GM18508 (cell line): ENCODE measurements at regions not wholly inside any gene's neighbourhood (a gene's known extent, or its start where the extent isn't known, plus 50 kb on each side); places are given as distances from the start of the nearest gene placed in this dataset.
"Not testable (repeated sequence)": the region's sequence is repeated elsewhere in the genome, so short reads cannot be mapped to it uniquely, and the experiment has no call there.

Source experiments
- ATAC-seq: cut with Tn5 transposase; IDR thresholded peaks from one replicate; pipeline ENCODE4 v1.9.1; 2021; ENCODE audit warnings: moderate number of reproducible peaks; ENCODE audit not compliant: insufficient read depth, unreplicated experiment

DNA sequence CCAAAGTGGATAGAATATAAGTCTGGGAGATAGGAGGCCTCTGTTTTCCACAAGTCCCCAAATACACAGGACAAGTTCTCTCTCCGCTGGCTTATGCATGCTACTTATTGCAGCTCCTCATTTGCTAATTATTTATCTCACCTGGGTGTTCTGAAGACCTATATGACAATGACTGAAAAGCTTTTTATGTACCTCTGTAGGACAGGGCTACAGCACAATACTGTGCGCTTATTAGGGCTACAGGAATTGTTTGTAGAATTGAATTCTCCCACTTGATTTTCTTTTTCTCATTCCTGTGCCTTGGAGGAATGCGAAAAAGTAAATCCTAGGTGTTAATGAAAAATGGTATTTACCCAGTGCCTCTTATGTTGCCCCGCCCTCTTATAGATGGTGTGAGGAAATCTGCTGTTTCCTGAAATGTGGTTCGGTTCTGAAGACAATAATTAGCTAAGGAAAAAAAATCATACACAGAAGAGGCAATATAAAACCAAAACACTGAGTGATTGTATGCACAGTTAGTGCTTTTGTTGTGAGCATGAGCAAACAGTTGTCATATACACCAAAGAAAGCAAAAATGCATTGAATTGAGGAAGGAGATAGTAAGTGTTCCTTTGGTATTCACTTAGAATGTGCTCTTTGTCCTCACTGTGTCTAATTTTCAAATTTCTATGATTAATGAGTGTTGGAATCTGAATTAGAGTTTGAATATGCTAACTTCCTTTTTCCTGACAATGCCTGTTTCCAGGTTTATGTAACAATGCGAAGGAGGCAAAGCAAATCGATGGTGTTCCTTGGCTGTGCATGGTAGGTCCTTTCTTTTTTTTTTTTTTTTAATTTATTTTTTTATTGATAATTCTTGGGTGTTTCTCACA is 78.7 kb upstream of the PNPT1 start:
- no peak for ATAC-seq

DNA sequence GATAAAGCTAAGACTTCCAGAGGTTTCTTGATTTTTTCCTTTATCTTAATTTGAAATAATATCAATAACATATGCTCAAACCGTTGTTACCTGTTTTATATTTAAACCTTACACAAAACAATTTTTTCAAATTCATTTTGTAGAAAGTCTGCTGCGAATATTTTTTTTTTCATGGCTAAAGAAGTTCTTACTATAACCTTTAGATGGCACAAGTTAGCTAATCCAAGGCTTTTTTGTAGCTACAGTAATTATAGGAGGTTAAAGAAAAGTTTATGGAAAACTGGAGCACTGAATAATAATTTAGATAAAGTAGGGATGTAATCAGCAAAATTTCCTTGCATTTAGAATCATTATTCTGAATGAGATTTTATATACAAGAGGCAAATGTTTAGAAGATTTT is 78.0 kb upstream of the PNPT1 start:
- ATAC-seq = no peak

DNA sequence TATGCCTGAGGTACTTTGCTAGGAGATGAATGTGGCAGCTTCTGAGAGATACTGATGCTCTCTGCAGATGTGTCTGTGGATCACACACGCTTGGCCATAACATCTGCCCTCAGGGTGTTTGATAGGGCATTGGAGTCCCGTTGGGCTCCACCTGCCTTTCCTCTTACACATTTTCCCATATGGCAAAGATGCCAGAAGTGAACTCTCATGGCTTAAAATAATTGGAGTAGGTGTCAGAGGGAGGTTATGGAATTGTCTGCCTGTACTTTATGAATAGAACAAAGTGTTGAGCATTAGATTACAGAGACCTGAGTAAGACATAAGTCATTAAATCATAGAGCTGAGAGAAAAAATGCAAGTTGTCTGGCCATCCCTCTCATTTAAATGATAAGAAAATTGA is 75.3 kb upstream of the PNPT1 start:
- no peak for ATAC-seq

DNA sequence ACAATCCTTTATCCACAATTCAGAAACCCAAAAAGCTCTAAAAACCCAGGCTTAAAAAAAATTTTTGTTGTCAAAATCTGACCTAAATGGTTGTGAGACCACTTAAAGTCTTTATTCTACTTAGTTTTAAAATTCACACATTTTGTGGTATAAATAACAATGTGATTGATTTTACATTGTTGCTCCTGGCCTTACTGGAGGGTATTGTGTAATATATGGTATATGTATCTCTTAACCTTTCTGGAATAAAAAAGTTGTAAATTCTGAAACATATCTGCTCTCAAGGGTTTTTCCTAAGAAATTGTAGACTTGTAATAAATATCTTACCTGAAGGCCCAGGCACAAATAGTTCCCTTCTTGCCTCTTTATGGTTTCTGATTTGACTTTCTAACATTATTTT is 73.3 kb upstream of the PNPT1 start:
- ATAC-seq = no peak

DNA sequence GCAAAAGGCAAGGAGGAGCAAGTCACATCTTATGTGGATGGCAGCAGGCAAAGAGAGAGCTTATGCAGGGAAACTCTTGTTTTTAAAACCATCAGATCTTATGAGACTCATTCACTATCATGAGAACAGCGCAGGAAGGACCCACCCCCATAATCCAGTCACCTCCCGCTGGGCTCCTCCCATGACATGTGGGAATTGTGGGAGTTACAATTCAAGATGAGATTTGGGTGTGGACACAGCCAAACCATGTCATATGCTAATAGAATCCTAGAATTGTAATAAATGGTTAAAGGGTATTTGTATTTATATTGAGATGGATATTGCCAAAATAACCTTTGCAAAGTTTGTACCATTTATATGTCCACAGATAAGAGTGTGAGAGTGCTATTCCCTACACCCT is 72.1 kb upstream of the PNPT1 start:
- not testable (repeated sequence) for ATAC-seq

DNA sequence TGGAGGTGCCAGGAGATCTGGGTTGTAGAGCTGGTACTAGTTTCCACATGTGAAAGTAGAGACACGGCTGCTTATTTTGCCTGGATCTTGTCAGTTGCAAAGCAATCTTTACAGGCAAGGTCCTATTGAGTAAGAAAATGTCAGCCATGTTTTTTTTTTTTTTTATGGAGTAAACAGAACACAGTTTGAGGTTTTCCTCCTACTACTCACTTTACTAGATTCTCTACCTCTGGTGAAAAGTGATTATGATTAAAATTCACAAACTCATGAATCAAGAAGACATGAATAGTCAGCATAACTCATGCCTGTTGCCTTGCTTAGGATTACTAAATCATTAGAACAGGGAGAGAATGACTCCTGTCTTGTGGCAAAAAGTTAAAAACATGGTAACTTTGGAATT is 70.1 kb upstream of the PNPT1 start:
- ATAC-seq = no peak

DNA sequence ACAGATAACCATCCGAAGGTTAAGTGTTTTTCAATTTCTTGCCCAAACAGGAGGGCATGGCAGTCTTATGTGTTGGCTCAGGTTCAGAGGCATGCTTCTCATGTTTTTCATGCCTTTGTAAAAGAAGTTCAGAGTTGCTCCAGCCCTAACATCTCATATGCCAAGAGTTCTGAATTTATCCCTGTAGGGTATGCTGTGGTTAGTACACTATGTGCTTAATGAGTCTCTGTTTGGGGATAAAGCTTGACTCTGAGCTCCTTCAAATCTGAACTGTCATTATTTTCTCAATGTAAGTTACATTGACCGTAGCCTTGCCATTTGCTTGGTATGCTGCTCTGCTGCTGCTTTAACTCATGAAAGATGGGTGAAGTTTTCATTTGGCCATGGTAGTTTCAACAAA is 67.9 kb upstream of the PNPT1 start:
- ATAC-seq = no peak

DNA sequence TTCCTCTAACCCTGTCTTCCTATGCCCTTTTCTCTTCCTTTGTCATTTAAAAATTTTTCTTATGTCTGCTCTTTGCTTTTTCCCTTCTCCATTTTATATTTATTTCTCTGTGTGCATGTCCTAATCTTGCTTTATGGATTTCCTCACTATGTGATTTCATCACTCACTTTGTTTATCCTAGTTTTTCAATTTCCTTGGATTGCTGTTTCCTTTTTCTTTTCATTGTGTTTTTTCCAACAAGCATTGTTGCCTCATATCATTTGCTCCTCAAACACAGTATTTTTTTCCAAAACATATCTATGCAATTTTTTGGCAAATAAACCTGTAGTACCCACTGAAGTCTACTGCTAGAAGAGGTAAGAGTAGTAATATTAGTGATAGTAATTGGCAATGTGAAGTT is 67.4 kb upstream of the PNPT1 start:
- no peak for ATAC-seq

DNA sequence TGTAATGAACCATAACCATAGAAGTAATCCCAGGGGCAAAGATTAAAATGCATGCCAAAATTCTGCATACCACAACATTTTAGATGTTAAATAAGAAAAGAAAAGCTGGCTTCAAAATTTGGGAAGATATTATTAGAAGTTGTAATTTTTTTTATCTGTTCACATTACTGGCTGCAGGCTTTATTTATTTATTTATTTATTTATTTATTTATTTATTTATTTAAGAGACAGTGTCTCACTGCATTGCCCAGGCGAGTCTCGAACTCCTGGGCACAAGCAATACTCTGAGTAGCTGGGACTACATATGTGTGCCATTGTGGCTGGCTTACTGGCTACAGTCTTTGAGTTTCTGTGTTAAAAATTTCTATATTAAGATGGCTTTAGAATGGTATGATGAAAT is 66.5 kb upstream of the PNPT1 start:
- ATAC-seq = no peak

DNA sequence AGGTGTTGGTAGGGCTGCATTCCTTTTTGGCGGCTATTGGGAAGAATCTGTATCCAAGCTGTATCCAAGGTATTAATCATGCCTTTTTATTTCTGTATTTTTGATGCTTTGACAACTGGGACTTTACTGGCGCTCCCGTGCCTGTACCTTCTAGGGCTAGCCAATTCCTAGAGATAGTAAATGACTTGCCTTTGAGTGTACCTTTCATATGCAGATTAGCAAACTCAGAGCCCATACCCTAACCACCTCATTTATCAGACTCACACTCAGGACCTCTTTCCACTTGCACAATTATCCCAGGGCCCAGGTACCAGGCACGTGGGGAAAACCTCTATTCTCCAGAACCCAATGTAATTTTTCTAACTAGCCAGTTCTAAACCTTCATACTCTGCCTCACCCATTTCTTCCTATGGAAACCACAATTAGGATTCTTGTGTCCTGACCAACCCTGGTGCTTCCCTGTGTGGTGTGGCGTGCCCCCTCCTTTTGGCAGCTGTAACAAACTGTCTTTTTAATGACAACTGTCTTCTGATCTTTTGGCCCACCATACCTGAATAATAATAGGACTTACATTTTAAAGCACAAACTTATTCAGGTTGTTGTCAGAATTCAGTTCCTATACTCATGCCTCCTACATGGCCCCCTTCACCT is 65.8 kb upstream of the PNPT1 start:
- no peak for ATAC-seq

DNA sequence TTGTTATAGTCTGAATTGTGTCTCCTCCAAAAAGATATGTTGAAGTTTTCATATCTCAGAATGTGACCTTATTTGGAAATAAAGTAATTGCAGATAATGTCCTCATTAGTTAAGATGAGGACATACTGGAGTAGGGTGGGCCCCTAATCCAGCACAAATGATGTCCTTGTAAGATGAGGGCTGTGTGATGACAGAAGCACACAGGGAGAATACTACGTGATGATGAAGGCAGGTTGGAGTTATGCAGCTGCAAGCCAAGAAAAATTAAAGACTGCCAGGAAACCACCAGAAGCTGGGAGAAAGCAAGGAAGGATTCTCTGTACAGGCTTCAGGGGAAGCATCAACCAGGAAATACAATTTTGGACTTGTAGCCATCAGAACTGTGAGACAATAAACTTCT is 58.3 kb upstream of the PNPT1 start:
- no peak for ATAC-seq

DNA sequence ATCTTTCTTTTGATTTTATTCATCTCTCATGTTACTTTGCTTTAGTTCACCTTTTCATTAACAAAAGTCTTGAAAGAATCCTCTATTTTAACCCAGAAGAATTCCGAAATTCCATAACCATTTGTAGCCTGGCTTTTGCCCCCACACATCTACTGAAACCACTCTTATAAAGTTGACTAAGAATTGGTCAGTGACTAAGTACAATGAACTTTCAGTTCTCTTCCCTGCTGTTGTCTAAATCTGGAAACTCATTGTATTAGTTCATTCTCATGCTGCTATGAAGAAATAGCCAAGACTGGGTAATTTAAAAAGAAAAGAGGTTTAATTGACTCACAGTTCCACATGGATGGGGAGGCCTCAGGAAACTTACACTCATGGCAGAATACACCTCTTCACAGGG is 49.9 kb upstream of the PNPT1 start:
- ATAC-seq = no peak
